ENCODE measurements at regions not wholly inside any gene's neighbourhood (a gene's known extent, or its start where the extent isn't known, plus 50 kb on each side); places are given as distances from the start of the nearest gene placed in this dataset.
"Not testable (repeated sequence)": the region's sequence is repeated elsewhere in the genome, so short reads cannot be mapped to it uniquely, and the experiment has no call there.

- Mint-ChIP-seq H3K4me3 (no peak overlapping the region), H3K9me3 (no peaks in the 10 kb centered on the region), H3K36me3 (ENCODE audit: low read depth) (no peaks in the 10 kb centered on the region), H3K4me1 (no peaks in the 10 kb centered on the region), H3K27me3 (no peaks in the 10 kb centered on the region), H3K27ac (no peak overlapping the region)
- no peak for DNase-seq
- POLR2A ChIA-PET: no interaction called here
- CTCF ChIA-PET: no interaction called here
Measured at GRCh38 chr2:102871707-102872106, 109.9 kb downstream of the TMEM182 start.

DNA sequence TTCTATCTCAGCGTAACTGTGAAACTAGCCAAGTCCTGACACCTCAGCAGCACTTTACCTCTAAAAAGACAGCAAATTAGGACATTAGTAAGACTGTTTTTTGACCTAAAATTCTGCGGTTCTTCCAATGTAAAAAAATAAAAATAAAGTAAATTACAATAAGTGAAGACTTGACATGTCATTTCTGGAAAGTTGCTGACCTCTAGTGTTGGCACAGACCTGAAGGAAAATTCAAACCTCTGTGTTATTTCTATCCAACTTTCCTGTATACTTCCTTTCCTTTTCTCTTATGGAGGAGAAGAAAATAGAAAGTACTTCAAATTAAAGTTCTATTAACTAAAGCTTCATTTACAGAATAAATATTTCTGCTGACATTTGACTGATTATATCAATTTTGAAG, 110.6 kb downstream of the TMEM182 start:
- Mint-ChIP-seq H3K4me3 (no peak overlapping the region), H3K9me3 (no peaks in the 10 kb centered on the region), H3K36me3 (ENCODE audit: low read depth) (no peaks in the 10 kb centered on the region), H3K27ac (no peak overlapping the region), H3K27me3 (no peaks in the 10 kb centered on the region), H3K4me1 (no peaks in the 10 kb centered on the region)
- CTCF ChIA-PET: no interaction called here
- no peak for DNase-seq
- POLR2A ChIA-PET: no interaction called here

DNA sequence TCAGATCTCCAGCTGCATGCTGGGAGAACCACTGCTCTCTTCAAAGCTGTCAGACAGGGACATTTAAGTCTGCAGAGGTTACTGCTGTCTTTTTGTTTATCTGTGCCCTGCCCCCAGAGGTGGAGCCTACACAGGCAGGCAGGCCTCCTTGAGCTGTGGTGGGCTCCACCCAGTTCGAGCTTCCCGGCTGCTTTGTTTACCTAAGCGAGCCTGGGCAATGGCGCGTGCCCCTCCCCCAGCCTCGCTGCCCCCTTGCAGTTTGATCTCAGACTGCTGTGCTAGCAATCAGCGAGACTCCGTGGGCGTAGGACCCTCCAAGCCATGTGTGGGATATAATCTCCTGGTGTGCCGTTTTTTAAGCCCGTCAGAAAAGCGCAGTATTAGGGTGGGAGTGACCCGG, 117.7 kb downstream of the TMEM182 start:
- H3K9me3 Mint-ChIP-seq; CTCF ChIA-PET; H3K4me1 Mint-ChIP-seq; DNase-seq; H3K4me3 Mint-ChIP-seq; H3K27me3 Mint-ChIP-seq; H3K36me3 Mint-ChIP-seq (ENCODE audit: low read depth); POLR2A ChIA-PET; H3K27ac Mint-ChIP-seq: not testable (repeated sequence)

- CTCF ChIA-PET: no interaction called here
- DNase-seq: no peak
- Mint-ChIP-seq H3K36me3 (ENCODE audit: low read depth) (no peaks in the 10 kb centered on the region), H3K27ac (no peak overlapping the region), H3K9me3 (peaks cover 6% of the 10 kb centered on the region), H3K27me3 (no peaks in the 10 kb centered on the region), H3K4me3 (no peak overlapping the region), H3K4me1 (no peaks in the 10 kb centered on the region)
- POLR2A ChIA-PET: no interaction called here
Measured at GRCh38 chr2:102880731-102881130, 118.9 kb downstream of the TMEM182 start.

DNA sequence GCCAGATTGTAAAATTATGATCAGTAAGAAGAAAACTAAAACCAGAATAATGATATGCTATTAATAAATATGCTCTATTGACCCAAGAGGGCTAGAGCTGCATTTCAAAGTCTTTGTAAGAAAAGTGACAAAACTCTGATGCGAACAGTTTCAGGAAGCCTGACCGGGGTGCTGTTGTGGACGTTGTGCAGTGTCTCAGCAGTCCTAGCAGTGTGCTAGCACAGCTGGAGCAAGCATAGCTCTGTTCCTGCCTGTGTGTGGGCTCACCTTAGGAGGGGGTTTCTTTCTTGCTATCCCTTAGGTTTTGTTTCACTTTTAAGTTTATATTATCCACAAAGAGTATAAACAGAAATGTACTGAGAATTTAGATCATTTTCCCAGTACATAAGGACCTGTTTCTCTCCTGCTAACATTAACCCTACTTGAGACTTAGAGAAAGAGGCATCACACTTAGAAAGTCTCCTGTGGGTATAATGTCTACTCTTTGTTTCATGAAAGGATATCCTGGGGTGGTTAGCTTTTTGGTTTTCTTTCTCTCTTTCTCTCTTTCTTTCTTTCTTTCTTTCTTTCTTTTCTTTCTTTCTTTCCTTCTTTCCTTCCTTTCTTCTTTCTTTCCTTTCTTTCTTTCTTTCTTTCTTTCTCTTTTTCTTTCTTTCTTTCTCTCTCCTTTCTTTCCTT, 124.5 kb downstream of the TMEM182 start:
- H3K27me3 Mint-ChIP-seq: no peaks in the 10 kb centered on the region
- no peaks in the 10 kb centered on the region for H3K9me3 Mint-ChIP-seq
- no peak for DNase-seq
- no peaks in the 10 kb centered on the region for H3K4me1 Mint-ChIP-seq
- ChIA-PET POLR2A (no interaction called here), CTCF (no interaction called here)
- H3K27ac Mint-ChIP-seq: no peak overlapping the region
- no peaks in the 10 kb centered on the region for H3K36me3 Mint-ChIP-seq (ENCODE audit: low read depth)
- no peak overlapping the region for H3K4me3 Mint-ChIP-seq

DNA sequence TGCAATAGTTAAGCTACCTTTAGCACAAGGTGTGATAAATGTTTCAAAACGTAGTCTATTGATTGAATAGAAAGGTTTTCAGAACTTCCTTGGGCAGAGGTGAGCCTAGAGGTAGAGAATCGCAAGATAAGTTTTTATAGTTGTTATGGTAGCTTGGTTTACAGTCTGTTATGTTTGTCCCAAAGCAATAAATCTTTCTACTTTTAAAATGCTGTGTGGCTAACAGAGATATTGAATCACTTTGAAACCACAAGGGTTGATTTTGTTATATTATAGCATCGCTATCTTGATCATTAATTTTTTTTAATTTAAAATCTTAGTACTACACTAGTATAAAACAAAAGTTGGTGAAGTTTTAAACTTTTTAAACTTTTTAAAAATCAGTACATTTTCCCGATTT, 126.7 kb downstream of the TMEM182 start:
- POLR2A ChIA-PET: no interaction called here
- Mint-ChIP-seq H3K4me3 (no peak overlapping the region), H3K27me3 (no peaks in the 10 kb centered on the region), H3K9me3 (no peaks in the 10 kb centered on the region), H3K36me3 (ENCODE audit: low read depth) (no peaks in the 10 kb centered on the region), H3K4me1 (no peaks in the 10 kb centered on the region), H3K27ac (no peak overlapping the region)
- CTCF ChIA-PET: no interaction called here
- no peak for DNase-seq

GRCh38 chr2:102891296-102891695, 129.5 kb downstream of the TMEM182 start:
- POLR2A ChIA-PET: no interaction called here
- Mint-ChIP-seq H3K4me3 (no peak overlapping the region), H3K4me1 (no peaks in the 10 kb centered on the region), H3K27ac (no peak overlapping the region), H3K36me3 (ENCODE audit: low read depth) (no peaks in the 10 kb centered on the region), H3K9me3 (no peaks in the 10 kb centered on the region), H3K27me3 (no peaks in the 10 kb centered on the region)
- CTCF ChIA-PET: no interaction called here
- DNase-seq: no peak

- Mint-ChIP-seq H3K36me3 (ENCODE audit: low read depth) (no peaks in the 10 kb centered on the region), H3K9me3 (no peaks in the 10 kb centered on the region), H3K4me3 (no peak overlapping the region), H3K4me1 (no peaks in the 10 kb centered on the region), H3K27ac (no peak overlapping the region), H3K27me3 (no peaks in the 10 kb centered on the region)
- ChIA-PET POLR2A (no interaction called here), CTCF (no interaction called here)
- DNase-seq: no peak
Measured at GRCh38 chr2:102892698-102893310, 131.0 kb downstream of the TMEM182 start.

DNA sequence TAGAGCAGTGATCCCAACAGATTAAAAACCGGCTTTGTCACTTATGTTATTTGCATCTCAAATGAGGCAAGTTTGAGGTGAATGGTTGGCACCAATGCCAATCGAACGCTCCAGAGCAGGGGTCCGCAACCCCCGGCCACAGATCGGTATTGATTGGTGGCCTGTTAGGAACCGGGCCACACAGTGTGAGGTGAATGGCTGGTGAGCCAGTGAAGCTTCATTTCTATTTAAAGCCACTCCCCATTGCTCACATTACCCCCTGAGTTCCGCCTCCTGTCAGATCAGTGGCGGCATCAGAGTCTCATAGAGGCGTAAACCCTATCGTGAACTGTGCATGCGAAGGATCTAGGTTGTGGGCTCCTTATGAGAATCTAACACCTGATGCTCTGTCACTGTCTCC, 132.0 kb downstream of the TMEM182 start:
- DNase-seq: no peak
- Mint-ChIP-seq H3K27ac (no peak overlapping the region), H3K36me3 (ENCODE audit: low read depth) (no peaks in the 10 kb centered on the region), H3K27me3 (no peaks in the 10 kb centered on the region), H3K9me3 (no peaks in the 10 kb centered on the region), H3K4me1 (no peaks in the 10 kb centered on the region), H3K4me3 (no peak overlapping the region)
- CTCF ChIA-PET: no interaction called here
- POLR2A ChIA-PET: no interaction called here

- H3K4me3 Mint-ChIP-seq: no peak overlapping the region
- H3K27me3 Mint-ChIP-seq: no peaks in the 10 kb centered on the region
- POLR2A ChIA-PET: no interaction called here
- no peak for DNase-seq
- CTCF ChIA-PET: no interaction called here
- H3K36me3 Mint-ChIP-seq (ENCODE audit: low read depth): no peaks in the 10 kb centered on the region
- no peak overlapping the region for H3K27ac Mint-ChIP-seq
- no peaks in the 10 kb centered on the region for H3K4me1 Mint-ChIP-seq
- H3K9me3 Mint-ChIP-seq: no peaks in the 10 kb centered on the region
Measured at GRCh38 chr2:102895376-102895775, 133.5 kb downstream of the TMEM182 start.

- H3K4me1 Mint-ChIP-seq; H3K27me3 Mint-ChIP-seq; H3K9me3 Mint-ChIP-seq; DNase-seq; H3K27ac Mint-ChIP-seq; H3K4me3 Mint-ChIP-seq; POLR2A ChIA-PET; H3K36me3 Mint-ChIP-seq (ENCODE audit: low read depth); CTCF ChIA-PET: not testable (repeated sequence)
Measured at GRCh38 chr2:102909240-102909639, 147.4 kb downstream of the TMEM182 start.

DNA sequence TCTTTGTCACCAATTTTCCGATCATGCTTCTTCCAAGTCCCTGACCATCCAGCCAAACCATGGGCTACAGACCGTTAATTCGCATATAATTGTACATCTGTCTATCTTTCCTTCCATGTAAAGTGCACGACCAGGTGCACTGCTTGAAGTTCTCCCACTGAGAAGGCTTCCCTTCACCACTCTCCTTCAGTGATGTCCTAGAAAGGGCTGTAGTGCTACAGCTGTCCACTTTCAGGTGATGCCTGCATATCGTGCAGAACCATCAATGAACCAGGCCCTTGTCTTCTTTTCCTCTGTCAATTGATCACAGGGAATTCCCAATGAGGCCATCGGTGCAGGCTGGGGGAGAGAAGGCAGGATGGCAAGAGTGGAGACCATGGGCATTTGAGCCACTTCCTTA, 148.9 kb downstream of the TMEM182 start:
- no peaks in the 10 kb centered on the region for H3K4me1 Mint-ChIP-seq

DNA sequence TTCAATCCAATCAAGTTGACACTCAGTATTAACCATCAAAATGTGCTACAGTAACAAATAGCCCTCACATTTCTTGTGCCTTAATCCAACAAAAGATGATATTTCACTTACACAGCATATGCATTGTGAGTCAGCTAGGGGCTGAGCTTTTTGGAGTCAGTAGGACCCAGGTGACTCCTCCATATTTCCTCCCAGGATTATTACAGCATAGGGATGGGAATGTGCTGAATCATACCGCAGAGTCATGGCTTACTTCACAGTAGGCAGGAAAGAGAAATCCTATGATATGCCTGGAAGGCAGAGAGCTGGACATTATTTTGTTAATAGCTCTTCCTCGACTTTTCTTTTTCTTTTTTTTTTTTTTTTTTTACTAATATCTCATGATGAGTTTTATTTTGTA, 153.3 kb downstream of the TMEM182 start:
- Mint-ChIP-seq H3K4me1 (no peaks in the 10 kb centered on the region), H3K27ac (no peak overlapping the region), H3K4me3 (no peak overlapping the region), H3K36me3 (ENCODE audit: low read depth) (no peaks in the 10 kb centered on the region), H3K27me3 (no peaks in the 10 kb centered on the region), H3K9me3 (peaks cover 14% of the 10 kb centered on the region)
- no peak for DNase-seq
- POLR2A ChIA-PET: no interaction called here
- CTCF ChIA-PET: no interaction called here

More for the DNA sequence above, 148.9 kb downstream of the TMEM182 start:
- Mint-ChIP-seq H3K27me3 (no peaks in the 10 kb centered on the region), H3K36me3 (ENCODE audit: low read depth) (no peaks in the 10 kb centered on the region), H3K9me3 (peaks cover 3% of the 10 kb centered on the region), H3K27ac (no peak overlapping the region), H3K4me3 (no peak overlapping the region)
- DNase-seq: no peak
- CTCF ChIA-PET: no interaction called here
- POLR2A ChIA-PET: no interaction called here

- Mint-ChIP-seq H3K4me3 (no peak overlapping the region), H3K27ac (no peak overlapping the region), H3K36me3 (ENCODE audit: low read depth) (no peaks in the 10 kb centered on the region), H3K4me1 (no peaks in the 10 kb centered on the region), H3K9me3 (peaks cover 5% of the 10 kb centered on the region), H3K27me3 (no peaks in the 10 kb centered on the region)
- POLR2A ChIA-PET: no interaction called here
- CTCF ChIA-PET: no interaction called here
- DNase-seq: no peak
Measured at GRCh38 chr2:102922321-102922720, 160.5 kb downstream of the TMEM182 start.

Data from activated CD4-positive, alpha-beta memory T cell treated with anti-CD3 and anti-CD28 coated beads, Interleukin-2, amount 10 ng/mL, durations not matched to agents 7 days and 5 days (primary cell).